GM12891 (cell line): ENCODE measurements at regions not wholly inside any gene's neighbourhood (a gene's known extent, or its start where the extent isn't known, plus 50 kb on each side); places are given as distances from the start of the nearest gene placed in this dataset.
"Not testable (repeated sequence)": the region's sequence is repeated elsewhere in the genome, so short reads cannot be mapped to it uniquely, and the experiment has no call there.

ENCODE experiments used
- POLR2A ChIP-seq: IDR thresholded peaks from 2 replicates; pipeline ENCODE4 v1.6.1; 2011; ENCODE audit warnings: low read depth, low read length, control low read depth
- POLR2AphosphoS5 ChIP-seq: IDR thresholded peaks from 2 replicates; pipeline ENCODE4 v1.6.1; 2011; ENCODE audit warnings: low read depth, low read length, control low read depth
- SPI1 ChIP-seq: IDR thresholded peaks from 2 replicates; pipeline ENCODE4 v1.6.1; 2011; ENCODE audit warnings: low read depth, low read length, control low read depth
- TAF1 ChIP-seq: IDR thresholded peaks from 2 replicates; pipeline ENCODE4 v1.6.1; 2011; ENCODE audit warnings: low read depth, low read length, control low read depth

DNA sequence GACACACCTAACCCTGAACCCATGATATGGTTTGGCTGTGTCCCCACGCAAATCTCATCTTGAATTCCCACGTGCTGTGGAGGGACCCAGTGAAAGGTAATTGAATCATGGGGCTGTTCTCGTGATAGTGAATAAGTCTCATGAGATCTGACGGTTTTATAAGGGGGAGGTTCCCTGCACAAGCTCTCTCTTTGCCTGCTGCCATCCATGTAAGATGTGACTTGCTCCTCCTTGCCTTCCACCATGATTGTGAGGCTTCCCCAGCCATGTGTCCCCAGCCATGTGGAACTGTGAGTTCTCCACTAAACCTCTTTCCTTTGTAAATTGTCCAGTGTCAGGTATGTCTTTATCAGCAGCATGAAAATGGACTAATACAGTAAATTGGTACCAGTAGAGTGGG is 110.2 kb downstream of the TENT5C start:
- TF ChIP-seq TAF1, POLR2A, SPI1, POLR2AphosphoS5: not testable (repeated sequence)
